Suppressor macrophage treated with lipopolysaccharide for 1 hour (primary cell): ENCODE measurements at regions not wholly inside any gene's neighbourhood (a gene's known extent, or its start where the extent isn't known, plus 50 kb on each side); places are given as distances from the start of the nearest gene placed in this dataset.
"Not testable (repeated sequence)": the region's sequence is repeated elsewhere in the genome, so short reads cannot be mapped to it uniquely, and the experiment has no call there.

ENCODE experiments used
- DNase-seq, 3 donors: peaks; one replicate each; pipeline ENCODE4 v3.0.0-alpha.2; 2020 to 2022

DNA sequence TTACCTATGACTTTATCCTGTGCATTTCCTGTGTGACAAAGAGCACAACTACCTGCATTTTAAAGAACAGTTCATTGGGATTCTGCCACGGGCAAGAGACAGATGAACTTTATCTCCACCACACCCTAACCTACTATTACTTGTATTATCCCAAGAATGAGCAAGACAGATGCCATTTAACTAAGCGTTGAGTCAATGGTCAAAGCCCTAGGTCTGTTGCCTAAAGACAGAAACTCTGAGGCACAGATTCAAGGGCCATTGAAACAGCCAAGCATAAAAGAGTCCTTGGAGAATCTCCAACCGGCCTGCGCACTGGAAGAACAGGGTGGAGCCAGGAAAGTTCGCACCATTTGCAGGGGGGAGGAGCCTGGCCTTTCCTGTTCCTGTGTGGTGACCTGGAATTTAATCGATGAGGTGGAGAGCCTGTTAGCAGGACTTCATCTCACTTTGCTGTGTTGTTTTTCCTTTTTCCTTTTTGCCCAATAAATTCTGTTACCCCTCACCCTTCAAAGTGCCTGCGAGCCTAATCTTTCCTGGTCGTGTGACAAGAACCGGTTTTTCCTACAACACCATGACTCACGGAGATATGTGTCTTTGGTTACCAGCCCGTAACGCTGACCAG, 146.4 kb upstream of the DIAPH2 start:
- DNase-seq = no peak

DNA sequence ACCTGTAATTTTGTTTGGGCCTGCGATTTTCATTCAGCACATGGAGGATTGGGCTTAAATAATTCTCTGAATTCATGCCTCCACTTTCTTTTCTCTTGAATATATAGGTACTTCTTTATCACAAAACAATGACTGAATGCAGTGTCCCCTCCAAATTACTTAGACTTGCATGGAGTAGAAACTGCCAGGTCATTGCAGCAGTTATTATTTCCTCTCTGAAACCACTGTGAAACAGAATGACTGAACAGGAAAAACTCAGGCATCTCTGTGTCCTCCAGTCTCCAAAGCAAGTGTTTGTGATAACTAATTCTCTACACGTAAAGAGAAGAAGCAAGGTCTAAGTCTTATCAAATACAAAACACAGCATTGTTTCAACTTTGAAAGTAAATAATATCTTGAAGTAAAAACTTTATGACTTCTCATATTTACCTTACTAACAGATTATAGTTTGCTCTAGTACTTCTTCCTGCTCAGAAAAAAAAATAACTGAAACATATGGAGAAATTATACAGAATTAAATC, 144.5 kb upstream of the DIAPH2 start:
- DNase-seq = no peak

GRCh38 chrX:96546281-96546680, 138.4 kb upstream of the DIAPH2 start:
- peak in 1 of 3 donors; percentile 6 for DNase-seq

DNA sequence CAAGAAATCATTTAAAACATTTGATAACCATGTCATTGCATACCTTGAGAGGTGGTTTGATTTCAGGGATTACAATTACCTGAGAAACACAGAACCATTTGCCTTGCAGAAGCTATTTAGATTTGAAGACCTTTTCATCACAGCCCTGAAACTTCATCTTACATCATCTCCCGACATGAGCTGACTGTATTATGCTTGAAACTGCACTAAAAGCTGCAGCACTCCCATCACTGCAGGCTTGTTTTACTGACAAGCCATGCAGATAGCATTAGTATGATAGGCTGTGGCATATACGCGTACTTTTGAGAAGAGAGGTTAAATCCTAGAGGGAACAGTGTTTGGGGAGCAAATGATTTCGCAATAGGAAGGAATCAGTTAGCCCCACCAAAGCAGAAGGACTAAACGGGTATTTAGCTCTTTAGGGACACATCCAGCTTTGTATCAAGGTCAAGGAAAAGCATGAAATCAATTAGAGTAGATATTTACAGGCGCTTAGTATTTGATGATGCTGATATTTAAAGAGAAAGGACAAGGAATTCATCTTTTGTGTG, 133.2 kb upstream of the DIAPH2 start:
- no peak for DNase-seq

DNA sequence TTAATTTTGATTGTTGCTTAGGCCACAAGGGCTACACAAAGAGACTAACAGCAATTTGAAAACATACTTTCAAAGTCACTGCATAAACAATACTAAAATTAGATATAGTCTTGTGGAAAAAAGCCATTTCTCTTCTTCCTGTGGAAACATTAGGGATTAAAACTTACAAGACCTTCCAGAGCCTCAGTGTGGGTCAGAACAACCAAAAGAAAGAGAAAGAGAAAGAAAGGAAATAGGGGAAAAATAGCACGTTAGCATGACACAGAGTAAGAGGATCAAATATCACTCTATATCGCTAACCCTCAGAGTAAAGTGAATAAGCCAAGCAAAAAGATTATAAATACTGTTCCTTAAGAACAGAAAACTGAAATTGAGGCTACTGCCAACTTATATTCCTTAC, 127.8 kb upstream of the DIAPH2 start:
- DNase-seq = no peak

DNA sequence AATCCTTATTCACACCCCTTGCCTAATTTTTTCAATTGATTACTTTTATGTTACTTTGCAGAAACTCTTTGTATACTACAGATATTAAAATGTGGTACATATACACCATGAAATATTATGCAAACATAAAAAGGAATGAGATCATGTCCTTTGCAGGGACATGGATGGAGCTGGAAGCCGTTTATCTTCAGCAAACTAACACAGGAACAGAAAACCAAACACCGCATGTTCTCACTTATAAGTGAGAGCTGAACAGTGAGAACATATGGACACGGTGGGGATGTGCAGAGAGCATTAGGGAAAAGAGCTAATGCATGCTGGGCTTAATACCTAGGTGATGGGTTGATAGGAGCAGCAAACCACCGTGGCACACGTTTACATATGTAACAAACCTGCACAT, 123.5 kb upstream of the DIAPH2 start:
- not testable (repeated sequence) for DNase-seq

DNA sequence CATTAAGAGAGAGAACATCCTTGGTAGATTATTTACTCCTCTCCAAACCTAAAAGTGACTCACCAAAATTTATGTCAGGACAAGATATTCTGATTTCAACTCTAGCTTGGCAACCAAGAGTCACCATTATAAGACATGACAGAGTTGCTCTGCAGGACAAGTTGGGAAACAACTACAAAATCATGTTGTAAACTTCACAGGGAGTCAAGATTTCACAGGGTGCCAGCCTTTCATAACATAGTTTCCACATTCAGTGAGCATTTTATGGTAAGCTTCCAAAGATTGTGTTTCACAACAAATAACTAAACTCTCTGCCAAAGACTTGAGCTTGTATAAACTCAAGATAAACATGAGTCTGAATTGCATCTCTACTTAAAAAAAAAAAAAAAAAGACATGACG, 121.0 kb upstream of the DIAPH2 start:
- no peak for DNase-seq

- DNase-seq = peak; percentile 11 to 48 (median 41)
Observed at GRCh38 chrX:96564595-96564994, 120.0 kb upstream of the DIAPH2 start.

DNA sequence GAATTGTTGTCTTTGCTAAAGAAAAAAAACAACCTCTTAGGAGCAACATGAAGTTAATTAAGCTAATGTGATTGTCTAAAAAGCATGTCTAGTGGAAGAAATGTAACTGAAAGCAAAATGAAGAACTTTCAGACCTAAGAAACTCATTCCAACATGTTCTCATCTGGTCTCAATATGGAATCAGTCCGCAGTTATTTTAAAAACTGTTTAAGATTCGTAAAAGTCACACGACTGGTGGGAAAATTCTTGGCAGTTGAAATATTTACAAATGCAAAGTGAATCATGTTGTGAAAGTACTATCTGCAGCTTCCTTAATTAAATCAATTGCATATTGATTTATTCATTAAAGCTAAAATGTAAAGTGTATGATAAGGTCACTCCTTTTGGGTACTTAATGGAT, 117.8 kb upstream of the DIAPH2 start:
- no peak for DNase-seq

- peak in 2 of 3 donors; percentile 15 to 24 for DNase-seq
Observed at GRCh38 chrX:96568071-96568470, 116.6 kb upstream of the DIAPH2 start.

DNA sequence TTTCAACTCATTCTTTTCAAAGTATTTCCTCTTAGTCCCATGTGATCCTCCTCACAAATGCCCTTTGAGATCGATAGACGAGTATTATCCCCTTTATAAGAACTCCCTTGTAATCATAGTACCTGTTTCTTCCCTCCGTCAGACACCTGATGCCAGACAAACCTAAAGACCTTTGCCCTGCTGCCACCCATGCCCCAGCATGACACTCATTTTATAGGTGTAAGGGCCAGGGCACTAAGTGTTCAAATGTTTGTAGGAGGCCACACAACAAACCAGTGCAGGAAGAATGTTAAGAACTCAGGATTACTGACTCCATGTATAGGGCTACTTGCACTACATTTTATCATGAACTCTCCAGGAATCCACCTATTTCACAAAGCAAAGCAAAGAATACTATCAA, 115.6 kb upstream of the DIAPH2 start:
- no peak for DNase-seq

- no peak for DNase-seq
Observed at GRCh38 chrX:96575011-96575410, 109.6 kb upstream of the DIAPH2 start.

- DNase-seq = peak; percentile 52 to 74 (median 65)
Observed at GRCh38 chrX:96576368-96576767, 108.3 kb upstream of the DIAPH2 start.

DNA sequence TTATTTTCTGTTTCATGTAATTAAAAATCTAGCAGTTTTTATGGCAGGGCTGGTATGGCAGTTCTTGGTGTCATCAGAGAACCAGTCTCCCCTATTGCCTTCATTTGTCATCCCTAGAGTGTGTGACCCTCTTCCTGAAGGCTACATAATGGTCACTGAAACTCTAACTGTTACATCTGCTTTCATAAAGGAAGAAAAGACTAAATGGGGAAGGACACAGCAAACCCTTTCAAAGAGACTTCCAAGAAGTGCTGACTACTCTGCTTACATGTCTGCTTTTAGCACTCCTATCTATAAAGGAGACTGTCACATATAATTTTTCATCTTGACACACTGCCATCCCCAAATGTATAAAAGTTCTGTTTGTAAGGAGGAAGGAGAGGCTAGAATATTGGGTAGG, 105.9 kb upstream of the DIAPH2 start:
- peak in 2 of 3 donors; percentile 10 to 39 for DNase-seq

GRCh38 chrX:96579252-96579651, 105.4 kb upstream of the DIAPH2 start:
- DNase-seq = peak in 1 of 3 donors; percentile 11

- DNase-seq = peak in 1 of 3 donors; percentile 8
Observed at GRCh38 chrX:96590403-96590802, 94.2 kb upstream of the DIAPH2 start.

DNA sequence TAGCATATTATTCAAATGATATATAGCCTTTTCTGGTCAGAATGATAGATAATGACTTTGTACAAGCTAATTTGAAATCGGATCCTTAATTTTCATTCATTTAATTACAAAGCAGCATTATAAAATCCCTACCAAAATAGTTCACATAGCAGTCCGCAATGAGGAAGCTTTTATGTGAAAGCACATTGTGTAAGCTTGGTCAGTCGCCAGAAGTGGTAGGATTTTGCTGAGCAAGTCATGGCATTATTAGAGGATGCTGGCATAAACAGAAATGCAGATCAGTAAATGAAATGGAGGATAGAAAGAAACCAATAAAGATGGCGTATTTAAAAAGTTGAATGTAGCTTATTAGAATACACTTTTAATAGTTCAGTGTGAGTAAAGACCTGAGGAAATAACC, 93.2 kb upstream of the DIAPH2 start:
- peak; percentile 26 to 37 (median 29) for DNase-seq

DNA sequence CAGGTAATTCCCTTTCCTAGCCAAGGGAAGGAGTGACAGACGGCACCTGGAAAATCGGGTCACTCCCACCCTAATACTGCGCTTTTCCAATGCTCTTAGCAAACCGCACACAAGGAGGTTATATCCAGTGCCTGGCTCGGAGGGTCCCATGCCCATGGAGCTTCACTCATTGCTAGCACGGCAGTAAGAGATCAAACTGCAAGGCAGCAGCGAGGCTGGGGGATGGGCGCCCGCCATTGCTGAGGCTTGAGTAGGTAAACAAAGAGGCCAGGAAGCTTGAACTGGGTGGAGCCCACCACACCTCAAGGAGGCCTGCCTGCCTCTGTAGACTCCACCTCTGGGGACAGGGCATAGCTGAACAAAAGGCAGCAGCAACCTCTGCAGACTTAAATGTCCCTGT, 86.8 kb upstream of the DIAPH2 start:
- DNase-seq = not testable (repeated sequence)

- DNase-seq = no peak
Observed at GRCh38 chrX:96611619-96612362, 72.9 kb upstream of the DIAPH2 start.

- DNase-seq = no peak
Observed at GRCh38 chrX:96615448-96615847, 69.2 kb upstream of the DIAPH2 start.

DNA sequence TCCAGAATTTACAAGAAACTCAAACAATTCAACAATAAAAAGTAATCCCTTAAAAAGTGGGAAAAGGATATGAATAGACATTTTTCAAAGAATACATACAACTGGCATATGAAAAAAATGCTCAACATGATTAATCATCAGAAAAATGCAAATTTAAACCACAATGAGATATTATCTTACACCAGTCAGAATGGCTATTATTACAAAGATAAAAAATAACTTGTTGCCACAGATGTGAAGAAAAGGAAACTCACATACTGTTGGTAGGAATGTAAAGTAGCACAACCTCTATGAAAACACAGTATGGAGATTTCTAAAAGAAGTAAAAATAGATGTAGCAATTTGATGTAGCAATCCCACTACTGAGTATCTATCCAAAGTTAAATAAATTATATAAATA, 65.1 kb upstream of the DIAPH2 start:
- DNase-seq = no peak

GRCh38 chrX:96621811-96622210, 62.8 kb upstream of the DIAPH2 start:
- DNase-seq = no peak
